Calu3 (cell line): ENCODE measurements at regions not wholly inside any gene's neighbourhood (a gene's known extent, or its start where the extent isn't known, plus 50 kb on each side); places are given as distances from the start of the nearest gene placed in this dataset.

Experiments used
- BruUV-seq: library from RNA; stranded (reverse); fragments of 400-500 nt; replicated peaks from 2 replicates; lab custom pipeline; 2021; lab: Mats Ljungman, UMichigan
- CTCF ChIA-PET: fragments of 300-600 bp; sonication (Branson Sonifier 250); formaldehyde crosslinking; loops from one replicate; lab custom pipeline; 2022; ENCODE audit warnings: antibody characterized with exemption; lab: Charles Lee
- DNase-seq: peaks from one replicate; pipeline ENCODE4 v3.0.0; 2022
- H3K27ac Mint-ChIP-seq: one replicate; pipeline ENCODE4 v1.8.0; 2022; ENCODE audit warnings: mixed read lengths; ENCODE audit not compliant: unreplicated experiment
- H3K27me3 Mint-ChIP-seq: one replicate; pipeline ENCODE4 v1.8.0; 2022; ENCODE audit warnings: mixed read lengths; ENCODE audit not compliant: unreplicated experiment
- H3K36me3 Mint-ChIP-seq: one replicate; pipeline ENCODE4 v1.8.0; 2022; ENCODE audit warnings: mild to moderate bottlenecking, moderate library complexity, mixed read lengths; ENCODE audit not compliant: insufficient read depth, unreplicated experiment
- H3K4me1 Mint-ChIP-seq: one replicate; pipeline ENCODE4 v1.8.0; 2022; ENCODE audit warnings: mild to moderate bottlenecking, low read depth, mixed read lengths; ENCODE audit not compliant: unreplicated experiment
- H3K4me3 Mint-ChIP-seq: one replicate; pipeline ENCODE4 v1.8.0; 2022; ENCODE audit warnings: mild to moderate bottlenecking, low read depth, moderate library complexity, mixed read lengths; ENCODE audit not compliant: unreplicated experiment
- H3K9me3 Mint-ChIP-seq: one replicate; pipeline ENCODE4 v1.8.0; 2022; ENCODE audit warnings: low read depth, mixed read lengths; ENCODE audit not compliant: unreplicated experiment
- intact Hi-C: fragments of 100-400 bp; cut with micrococcal nuclease; formaldehyde crosslinking; loops from one replicate; pipeline ENCODE4 v1.10.0; 2022; ENCODE audit not compliant: unreplicated experiment
- TF ChIP-seq, protein P1 (sequence below): fragments of 200-600 bp; IDR thresholded peaks from one replicate; pipeline ENCODE4 v1.8.0; 2022; ENCODE audit warnings: antibody characterized with exemption; ENCODE audit not compliant: unreplicated experiment

DNA sequence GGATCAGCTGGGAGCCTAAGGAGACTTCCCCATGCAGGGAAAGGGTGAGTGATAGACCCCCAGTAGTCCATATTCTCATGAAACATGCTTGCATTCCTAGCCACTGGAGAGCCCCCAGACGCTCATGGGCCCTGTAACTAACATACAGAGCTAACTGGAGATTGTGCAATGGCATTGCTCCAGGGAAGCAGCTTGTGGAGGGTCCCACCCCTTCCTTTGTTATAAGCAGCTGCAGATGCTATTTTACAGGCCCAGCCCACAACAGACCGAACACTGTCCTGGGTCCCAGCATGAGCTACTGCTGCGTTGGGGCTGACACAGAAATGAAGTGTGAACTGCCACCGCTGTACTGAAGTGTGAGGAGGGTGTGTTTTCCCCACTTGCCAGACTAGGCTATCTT is 1465.7 kb upstream of the DIAPH2 start:
- H3K27ac Mint-ChIP-seq, result no peak overlapping the region
- H3K27me3 Mint-ChIP-seq, result no peaks in the 10 kb centered on the region
- peaks cover 2% of the 10 kb centered on the region for H3K9me3 Mint-ChIP-seq
- TF ChIP-seq, protein P1, sequence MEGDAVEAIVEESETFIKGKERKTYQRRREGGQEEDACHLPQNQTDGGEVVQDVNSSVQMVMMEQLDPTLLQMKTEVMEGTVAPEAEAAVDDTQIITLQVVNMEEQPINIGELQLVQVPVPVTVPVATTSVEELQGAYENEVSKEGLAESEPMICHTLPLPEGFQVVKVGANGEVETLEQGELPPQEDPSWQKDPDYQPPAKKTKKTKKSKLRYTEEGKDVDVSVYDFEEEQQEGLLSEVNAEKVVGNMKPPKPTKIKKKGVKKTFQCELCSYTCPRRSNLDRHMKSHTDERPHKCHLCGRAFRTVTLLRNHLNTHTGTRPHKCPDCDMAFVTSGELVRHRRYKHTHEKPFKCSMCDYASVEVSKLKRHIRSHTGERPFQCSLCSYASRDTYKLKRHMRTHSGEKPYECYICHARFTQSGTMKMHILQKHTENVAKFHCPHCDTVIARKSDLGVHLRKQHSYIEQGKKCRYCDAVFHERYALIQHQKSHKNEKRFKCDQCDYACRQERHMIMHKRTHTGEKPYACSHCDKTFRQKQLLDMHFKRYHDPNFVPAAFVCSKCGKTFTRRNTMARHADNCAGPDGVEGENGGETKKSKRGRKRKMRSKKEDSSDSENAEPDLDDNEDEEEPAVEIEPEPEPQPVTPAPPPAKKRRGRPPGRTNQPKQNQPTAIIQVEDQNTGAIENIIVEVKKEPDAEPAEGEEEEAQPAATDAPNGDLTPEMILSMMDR, result no peak
- DNase-seq, result no peak
- no peak overlapping the region for H3K4me3 Mint-ChIP-seq
- CTCF ChIA-PET, result no interaction called here
- no peaks in the 10 kb centered on the region for H3K4me1 Mint-ChIP-seq
- intact Hi-C loops, result no loop called here
- H3K36me3 Mint-ChIP-seq, result no peaks in the 10 kb centered on the region
- BruUV-seq, result no TSS peak

DNA sequence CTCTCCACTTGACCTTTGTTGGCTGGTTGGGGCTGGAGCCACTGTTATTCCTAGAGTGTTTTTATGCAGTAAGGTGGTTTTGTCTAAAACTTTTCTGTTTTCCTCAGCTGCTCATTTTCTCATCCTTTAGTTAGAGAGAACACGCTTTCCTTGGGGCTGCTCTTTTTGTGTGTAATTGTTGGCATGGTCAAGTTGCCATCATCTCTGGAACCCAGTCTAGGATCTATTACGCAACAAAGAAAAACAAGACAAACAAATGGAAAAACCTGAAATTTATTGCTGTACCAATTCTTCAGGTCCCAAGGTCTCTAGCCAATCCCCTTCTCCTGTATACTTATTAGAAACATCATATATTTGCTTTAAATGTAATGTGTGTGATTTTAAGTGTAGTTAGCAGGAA is 1436.3 kb upstream of the DIAPH2 start:
- no peak for DNase-seq
- Mint-ChIP-seq H3K9me3 (peaks cover 4% of the 10 kb centered on the region), H3K27me3 (no peaks in the 10 kb centered on the region), H3K4me1 (no peaks in the 10 kb centered on the region), H3K27ac (no peak overlapping the region), H3K4me3 (no peak overlapping the region), H3K36me3 (no peaks in the 10 kb centered on the region)
- TF ChIP-seq, protein P1, result no peak
- intact Hi-C loops, result no loop called here
- no TSS peak for BruUV-seq
- CTCF ChIA-PET, result no interaction called here

DNA sequence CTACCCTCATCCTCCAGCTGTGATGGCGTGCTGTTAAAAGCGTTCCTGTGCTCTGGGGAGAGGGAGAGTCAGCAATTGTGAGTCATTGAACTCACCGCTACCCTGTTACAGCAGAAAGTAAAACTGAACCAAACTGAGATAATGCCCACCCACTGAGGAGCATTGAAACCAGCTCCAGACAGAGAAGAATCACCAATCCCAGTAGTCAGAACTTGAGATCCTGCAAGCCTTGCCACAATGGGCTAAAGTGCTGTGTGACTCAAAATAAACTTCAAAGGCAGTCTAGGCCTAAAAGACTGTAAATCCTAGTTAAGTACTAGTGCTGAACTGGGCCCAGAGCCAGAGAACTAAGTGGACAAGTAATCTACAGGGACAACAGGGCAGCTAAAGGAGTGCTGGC is 1394.2 kb upstream of the DIAPH2 start:
- BruUV-seq, result no TSS peak
- no peaks in the 10 kb centered on the region for H3K4me1 Mint-ChIP-seq
- intact Hi-C loops, result no loop called here
- TF ChIP-seq, protein P1, result no peak
- H3K36me3 Mint-ChIP-seq, result no peaks in the 10 kb centered on the region
- H3K9me3 Mint-ChIP-seq, result peaks cover 2% of the 10 kb centered on the region
- no peak overlapping the region for H3K27ac Mint-ChIP-seq
- no peak for DNase-seq
- H3K4me3 Mint-ChIP-seq, result no peak overlapping the region
- no peaks in the 10 kb centered on the region for H3K27me3 Mint-ChIP-seq
- CTCF ChIA-PET, result no interaction called here

DNA sequence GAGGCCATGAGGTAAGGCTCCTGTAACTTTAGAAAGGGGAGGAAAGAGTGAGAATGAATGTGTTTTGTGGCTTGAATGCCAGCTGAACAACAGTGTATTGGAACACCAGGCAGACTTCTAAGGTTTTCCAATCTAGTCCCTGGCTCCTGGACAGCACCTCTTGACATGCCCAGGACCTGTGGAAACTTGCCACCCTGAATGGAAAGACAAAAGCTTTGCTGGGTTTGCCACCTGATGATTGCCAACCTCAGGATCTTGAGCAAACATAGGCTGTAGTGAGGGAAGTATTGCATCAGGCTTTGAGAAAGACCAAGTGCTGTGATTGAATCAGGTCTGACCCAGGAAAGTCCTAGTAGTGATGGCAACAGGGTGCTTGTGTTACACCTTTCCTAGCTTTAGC is 1393.1 kb upstream of the DIAPH2 start:
- CTCF ChIA-PET, result no interaction called here
- H3K36me3 Mint-ChIP-seq, result no peaks in the 10 kb centered on the region
- no peaks in the 10 kb centered on the region for H3K4me1 Mint-ChIP-seq
- H3K4me3 Mint-ChIP-seq, result no peak overlapping the region
- intact Hi-C loops, result no loop called here
- H3K9me3 Mint-ChIP-seq, result peaks cover 5% of the 10 kb centered on the region
- H3K27ac Mint-ChIP-seq, result no peak overlapping the region
- no peaks in the 10 kb centered on the region for H3K27me3 Mint-ChIP-seq
- no TSS peak for BruUV-seq
- DNase-seq, result no peak
- TF ChIP-seq, protein P1, result no peak
